ENCODE measurements at regions not wholly inside any gene's neighbourhood (a gene's known extent, or its start where the extent isn't known, plus 50 kb on each side); places are given as distances from the start of the nearest gene placed in this dataset.
"Not testable (repeated sequence)": the region's sequence is repeated elsewhere in the genome, so short reads cannot be mapped to it uniquely, and the experiment has no call there.

DNA sequence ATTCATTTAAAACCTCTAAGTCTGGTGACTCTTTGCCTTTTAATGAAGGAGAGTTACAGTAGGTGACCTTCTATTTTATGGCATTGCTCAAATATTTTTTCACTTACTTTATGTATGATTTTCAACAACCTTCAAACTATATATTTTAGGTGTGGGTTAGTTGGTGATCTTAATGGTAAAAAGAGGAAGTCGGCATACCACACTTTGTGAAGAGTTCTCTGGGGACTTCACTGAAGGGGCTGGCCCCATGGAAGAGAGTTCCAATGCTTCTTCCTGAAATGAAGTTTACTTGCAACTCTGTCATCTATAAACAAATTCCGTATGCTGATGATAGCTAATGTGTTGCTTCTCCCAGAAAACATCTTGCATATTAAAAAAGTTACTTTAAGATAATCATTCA is 647.0 kb upstream of the SGO1 start:
- Histone ChIP-seq H3K27ac (ENCODE audit: low read depth, low read length) (no peak overlapping the region), H3K4me3 (ENCODE audit: low read length) (no peak overlapping the region), H3K9ac (ENCODE audit: extremely low read depth, low read length, poor library complexity, severe bottlenecking) (no peak overlapping the region), H3K9me3 (ENCODE audit: control insufficient read depth, low read length) (no peaks in the 10 kb centered on the region), H3K27me3 (ENCODE audit: control insufficient read depth, insufficient read depth, low read length, poor library complexity, severe bottlenecking) (no peaks in the 10 kb centered on the region), H3K4me1 (ENCODE audit: control insufficient read depth, insufficient read depth, low read length) (no peaks in the 10 kb centered on the region), H3K36me3 (ENCODE audit: control insufficient read depth, insufficient read depth, low read length) (no peaks in the 10 kb centered on the region)
- no peak overlapping the region for H3K4me3 Mint-ChIP-seq
- H3K4me1 Mint-ChIP-seq: no peaks in the 10 kb centered on the region
- H3K9me3 Mint-ChIP-seq: no peaks in the 10 kb centered on the region
- DNase-seq: no peak
- no peaks in the 10 kb centered on the region for H3K36me3 Mint-ChIP-seq (ENCODE audit: low read depth)
- TF ChIP-seq, protein P1, sequence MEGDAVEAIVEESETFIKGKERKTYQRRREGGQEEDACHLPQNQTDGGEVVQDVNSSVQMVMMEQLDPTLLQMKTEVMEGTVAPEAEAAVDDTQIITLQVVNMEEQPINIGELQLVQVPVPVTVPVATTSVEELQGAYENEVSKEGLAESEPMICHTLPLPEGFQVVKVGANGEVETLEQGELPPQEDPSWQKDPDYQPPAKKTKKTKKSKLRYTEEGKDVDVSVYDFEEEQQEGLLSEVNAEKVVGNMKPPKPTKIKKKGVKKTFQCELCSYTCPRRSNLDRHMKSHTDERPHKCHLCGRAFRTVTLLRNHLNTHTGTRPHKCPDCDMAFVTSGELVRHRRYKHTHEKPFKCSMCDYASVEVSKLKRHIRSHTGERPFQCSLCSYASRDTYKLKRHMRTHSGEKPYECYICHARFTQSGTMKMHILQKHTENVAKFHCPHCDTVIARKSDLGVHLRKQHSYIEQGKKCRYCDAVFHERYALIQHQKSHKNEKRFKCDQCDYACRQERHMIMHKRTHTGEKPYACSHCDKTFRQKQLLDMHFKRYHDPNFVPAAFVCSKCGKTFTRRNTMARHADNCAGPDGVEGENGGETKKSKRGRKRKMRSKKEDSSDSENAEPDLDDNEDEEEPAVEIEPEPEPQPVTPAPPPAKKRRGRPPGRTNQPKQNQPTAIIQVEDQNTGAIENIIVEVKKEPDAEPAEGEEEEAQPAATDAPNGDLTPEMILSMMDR (conservative IDR thresholded peaks at IDR 0.05): no peak
- 93 to 100% methylated on average over 1 to 2 of the region's 2 CpGs for WGBS, 2 experiments (ENCODE audit: insufficient coverage in 1 of 2, insufficient read length in 1 of 2)
- H3K27ac Mint-ChIP-seq: no peak overlapping the region
- no peaks in the 10 kb centered on the region for H3K27me3 Mint-ChIP-seq (ENCODE audit: insufficient read depth)

DNA sequence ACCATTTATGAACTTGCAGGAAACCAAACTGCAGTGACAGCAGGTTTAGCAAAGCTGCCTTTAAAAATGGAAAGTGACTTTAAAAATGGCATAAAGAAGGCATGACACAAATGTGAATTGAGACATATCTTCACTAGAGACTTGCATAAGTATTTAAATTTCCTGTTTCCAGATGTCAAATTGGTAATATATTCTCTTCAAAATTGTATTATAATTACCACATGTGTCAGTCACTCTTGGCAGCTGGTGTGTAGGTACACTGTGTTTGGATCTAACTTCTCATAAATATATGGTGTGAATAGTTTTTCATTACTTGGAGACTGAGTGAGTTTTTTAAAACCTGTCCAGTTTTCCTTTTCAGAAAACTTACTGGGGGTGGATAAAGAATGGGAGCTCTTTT is 636.2 kb upstream of the SGO1 start:
- H3K9me3 Mint-ChIP-seq: peaks cover 25% of the 10 kb centered on the region
- no peaks in the 10 kb centered on the region for H3K36me3 ChIP-seq (ENCODE audit: control insufficient read depth, insufficient read depth, low read length)
- H3K27me3 ChIP-seq (ENCODE audit: control insufficient read depth, insufficient read depth, low read length, poor library complexity, severe bottlenecking): no peaks in the 10 kb centered on the region
- no peaks in the 10 kb centered on the region for H3K4me1 Mint-ChIP-seq
- H3K27ac Mint-ChIP-seq: no peak overlapping the region
- H3K4me3 Mint-ChIP-seq: no peak overlapping the region
- no peak overlapping the region for H3K9ac ChIP-seq (ENCODE audit: extremely low read depth, low read length, poor library complexity, severe bottlenecking)
- TF ChIP-seq, protein P1 (conservative IDR thresholded peaks at IDR 0.05): no peak
- H3K9me3 ChIP-seq (ENCODE audit: control insufficient read depth, low read length): peaks cover 11% of the 10 kb centered on the region
- no peaks in the 10 kb centered on the region for H3K27me3 Mint-ChIP-seq (ENCODE audit: insufficient read depth)
- no peak overlapping the region for H3K27ac ChIP-seq (ENCODE audit: low read depth, low read length)
- H3K4me1 ChIP-seq (ENCODE audit: control insufficient read depth, insufficient read depth, low read length): no peaks in the 10 kb centered on the region
- H3K36me3 Mint-ChIP-seq (ENCODE audit: low read depth): peaks cover 6% of the 10 kb centered on the region
- H3K4me3 ChIP-seq (ENCODE audit: low read length): no peak overlapping the region
- DNase-seq: no peak

DNA sequence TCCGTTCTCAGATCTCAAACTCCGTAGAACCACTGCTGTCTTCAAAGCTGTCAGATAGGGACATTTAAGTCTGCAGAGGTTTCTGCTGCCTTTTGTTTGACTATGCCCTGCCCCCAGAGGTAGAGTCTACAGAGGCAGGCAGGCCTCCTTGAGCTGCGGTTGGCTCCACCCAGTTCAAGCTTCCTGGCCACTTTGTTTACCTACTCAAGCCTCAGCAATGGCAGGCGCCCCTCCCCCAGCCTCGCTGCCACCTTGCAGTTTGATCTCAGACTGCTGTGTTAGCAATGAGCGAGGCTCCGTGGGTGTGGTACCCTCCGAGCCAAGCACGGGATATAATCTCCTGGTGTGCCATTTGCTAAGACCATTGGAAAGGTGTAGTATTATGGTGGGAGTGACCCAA is 634.9 kb upstream of the SGO1 start:
- H3K36me3 ChIP-seq (ENCODE audit: control insufficient read depth, insufficient read depth, low read length); DNase-seq; H3K4me1 ChIP-seq (ENCODE audit: control insufficient read depth, insufficient read depth, low read length); H3K4me3 Mint-ChIP-seq; H3K27me3 ChIP-seq (ENCODE audit: control insufficient read depth, insufficient read depth, low read length, poor library complexity, severe bottlenecking); H3K27me3 Mint-ChIP-seq (ENCODE audit: insufficient read depth); H3K27ac ChIP-seq (ENCODE audit: low read depth, low read length); H3K36me3 Mint-ChIP-seq (ENCODE audit: low read depth); H3K4me1 Mint-ChIP-seq; H3K9ac ChIP-seq (ENCODE audit: extremely low read depth, low read length, poor library complexity, severe bottlenecking); H3K4me3 ChIP-seq (ENCODE audit: low read length); H3K27ac Mint-ChIP-seq: not testable (repeated sequence)
- WGBS, 2 experiments (ENCODE audit: insufficient coverage in 1 of 2, insufficient read length in 1 of 2): 94 to 100% methylated on average over 1 to 9 of the region's 9 CpGs
- peaks cover 11% of the 10 kb centered on the region for H3K9me3 ChIP-seq (ENCODE audit: control insufficient read depth, low read length)
- H3K9me3 Mint-ChIP-seq: peaks cover 25% of the 10 kb centered on the region

DNA sequence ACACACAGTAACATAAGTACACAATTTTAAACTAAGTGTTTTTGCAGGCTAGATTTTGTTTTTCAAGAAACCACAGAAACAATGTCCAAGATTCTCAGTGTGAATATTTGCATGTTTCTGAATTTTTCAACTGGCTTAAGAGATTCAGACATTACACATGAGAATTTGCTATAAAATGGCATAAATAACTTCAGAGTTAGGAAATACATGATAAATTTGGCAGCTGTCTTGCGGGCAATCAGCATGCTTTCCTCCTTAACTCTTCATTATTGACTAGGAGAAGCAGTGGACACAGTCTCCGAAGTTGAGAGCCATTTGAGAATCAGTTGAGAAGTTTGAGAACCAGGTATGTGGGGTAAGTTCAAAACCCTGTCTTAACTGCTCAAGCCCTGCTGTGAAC is 625.6 kb upstream of the SGO1 start:
- WGBS, 2 experiments (ENCODE audit: insufficient coverage in 1 of 2, insufficient read length in 1 of 2): 95 to 100% methylated on average over 2 of the region's 2 CpGs
- Mint-ChIP-seq H3K27ac (no peak overlapping the region), H3K36me3 (ENCODE audit: low read depth) (no peaks in the 10 kb centered on the region)

More for the DNA sequence above, 625.6 kb upstream of the SGO1 start:
- TF ChIP-seq, protein P1 (conservative IDR thresholded peaks at IDR 0.05): no peak
- Histone ChIP-seq H3K36me3 (ENCODE audit: control insufficient read depth, insufficient read depth, low read length) (no peaks in the 10 kb centered on the region), H3K27me3 (ENCODE audit: control insufficient read depth, insufficient read depth, low read length, poor library complexity, severe bottlenecking) (no peaks in the 10 kb centered on the region), H3K9ac (ENCODE audit: extremely low read depth, low read length, poor library complexity, severe bottlenecking) (no peak overlapping the region), H3K27ac (ENCODE audit: low read depth, low read length) (no peak overlapping the region), H3K4me3 (ENCODE audit: low read length) (no peak overlapping the region), H3K4me1 (ENCODE audit: control insufficient read depth, insufficient read depth, low read length) (no peaks in the 10 kb centered on the region), H3K9me3 (ENCODE audit: control insufficient read depth, low read length) (no peaks in the 10 kb centered on the region)
- Mint-ChIP-seq H3K27me3 (ENCODE audit: insufficient read depth) (no peaks in the 10 kb centered on the region), H3K4me3 (no peak overlapping the region), H3K9me3 (no peaks in the 10 kb centered on the region), H3K4me1 (no peaks in the 10 kb centered on the region)
- DNase-seq: no peak

Data from endodermal cell (in vitro differentiated cells).